Stimulated activated CD4-positive, alpha-beta T cell treated with anti-CD3 and anti-CD28 coated beads, Interleukin-1b, Interleukin-23, amount 100 ng/mL, for 48 hours (primary cell): ENCODE measurements at regions not wholly inside any gene's neighbourhood (a gene's known extent, or its start where the extent isn't known, plus 50 kb on each side); places are given as distances from the start of the nearest gene placed in this dataset.

Experiments used
- DNase-seq: peaks from one replicate; pipeline ENCODE4 v3.0.0-alpha.2; 2020

GRCh38 chr2:15845737-15846405 lies 94.5 kb upstream of the MYCN start:
- DNase-seq = no peak

GRCh38 chr2:15846626-15847025 lies 93.7 kb upstream of the MYCN start:
- no peak for DNase-seq

GRCh38 chr2:15850534-15850933 lies 89.8 kb upstream of the MYCN start:
- no peak for DNase-seq

- no peak for DNase-seq
Measured at GRCh38 chr2:15851076-15851693, 89.2 kb upstream of the MYCN start.

GRCh38 chr2:15852811-15853210 lies 87.5 kb upstream of the MYCN start:
- no peak for DNase-seq

GRCh38 chr2:15853903-15854302 lies 86.4 kb upstream of the MYCN start:
- no peak for DNase-seq

- no peak for DNase-seq
Measured at GRCh38 chr2:15855766-15856260, 84.5 kb upstream of the MYCN start.

- no peak for DNase-seq
Measured at GRCh38 chr2:15856318-15856717, 84.0 kb upstream of the MYCN start.

GRCh38 chr2:15858466-15858865 lies 81.9 kb upstream of the MYCN start:
- no peak for DNase-seq

- DNase-seq = no peak
Measured at GRCh38 chr2:15860051-15860663, 80.2 kb upstream of the MYCN start.

GRCh38 chr2:15860760-15861159 lies 79.6 kb upstream of the MYCN start:
- DNase-seq = no peak

GRCh38 chr2:15861172-15861822 lies 79.1 kb upstream of the MYCN start:
- DNase-seq = no peak

- DNase-seq = no peak
Measured at GRCh38 chr2:15861898-15862297, 78.5 kb upstream of the MYCN start.

GRCh38 chr2:15863089-15863488 lies 77.3 kb upstream of the MYCN start:
- DNase-seq = no peak

GRCh38 chr2:15863494-15864175 lies 76.7 kb upstream of the MYCN start:
- no peak for DNase-seq

GRCh38 chr2:15864176-15864769 lies 76.1 kb upstream of the MYCN start:
- DNase-seq = no peak

GRCh38 chr2:15865923-15866322 lies 74.4 kb upstream of the MYCN start:
- no peak for DNase-seq

GRCh38 chr2:15866563-15867193 lies 73.7 kb upstream of the MYCN start:
- DNase-seq = no peak

GRCh38 chr2:15867194-15868171 lies 72.9 kb upstream of the MYCN start:
- DNase-seq = no peak

- no peak for DNase-seq
Measured at GRCh38 chr2:15868186-15868585, 72.2 kb upstream of the MYCN start.

GRCh38 chr2:15868704-15869103 lies 71.6 kb upstream of the MYCN start:
- no peak for DNase-seq
